Anterior cingulate cortex (tissue), 58 donors: ENCODE measurements at regions not wholly inside any gene's neighbourhood (a gene's known extent, or its start where the extent isn't known, plus 50 kb on each side); places are given as distances from the start of the nearest gene placed in this dataset.

ENCODE experiments used
- DNase-seq, 58 donors: peaks; one replicate each; lab custom pipeline; 2025; lab: John Stamatoyannopoulos, UW

DNA sequence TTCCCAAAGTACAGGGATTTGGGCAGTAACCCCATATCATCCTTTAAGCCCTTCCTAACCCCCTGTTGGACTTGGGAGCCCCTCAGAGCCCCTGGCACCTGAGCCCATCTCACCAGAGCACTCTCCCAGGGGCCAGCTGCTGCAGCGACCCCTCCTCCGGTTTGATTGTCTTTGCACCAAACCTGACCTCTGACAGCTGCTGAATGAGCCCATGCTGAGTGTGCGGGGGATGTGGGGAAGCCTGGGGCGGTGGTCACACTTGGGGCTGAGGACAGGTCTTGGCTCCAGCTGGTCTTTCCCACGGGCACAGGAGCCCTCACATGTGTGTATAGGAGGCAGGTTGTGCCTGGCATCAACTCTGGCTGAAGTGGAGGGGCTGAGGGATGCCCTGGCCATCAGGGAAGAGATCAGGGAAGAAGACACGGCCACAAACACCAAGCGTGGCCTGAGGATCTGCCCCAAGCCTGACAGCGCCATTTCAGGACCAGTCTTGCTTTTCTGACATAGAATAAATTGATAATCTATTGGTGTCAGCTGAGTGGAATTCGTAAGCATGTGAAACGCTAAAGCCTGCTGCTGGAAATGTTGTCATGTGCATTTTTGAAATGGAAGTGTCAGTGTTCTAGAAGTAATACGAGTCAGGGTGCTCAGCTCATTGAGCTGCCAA is 102.4 kb downstream of the ACKR3 start:
- no peak for DNase-seq

DNA sequence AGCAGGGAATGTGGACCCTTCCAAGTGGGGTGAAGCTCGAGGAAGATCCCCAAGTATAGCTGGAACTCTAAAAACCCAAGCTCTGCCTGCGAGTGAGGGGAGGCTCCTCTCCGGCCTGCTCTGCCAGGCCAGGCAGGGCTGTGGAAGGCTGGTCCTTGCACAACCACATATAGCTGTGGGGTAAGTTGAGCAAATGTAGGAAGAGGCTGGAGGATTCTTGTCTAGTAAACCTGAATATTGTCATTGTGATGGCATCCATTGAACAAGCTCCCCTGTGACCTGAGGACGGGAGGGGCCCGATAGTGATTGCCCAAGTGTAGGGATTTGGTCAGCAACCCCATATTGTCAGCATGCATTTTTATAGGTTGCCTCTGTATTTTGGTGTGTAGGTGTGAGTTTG is 103.0 kb downstream of the ACKR3 start:
- DNase-seq, result no peak

DNA sequence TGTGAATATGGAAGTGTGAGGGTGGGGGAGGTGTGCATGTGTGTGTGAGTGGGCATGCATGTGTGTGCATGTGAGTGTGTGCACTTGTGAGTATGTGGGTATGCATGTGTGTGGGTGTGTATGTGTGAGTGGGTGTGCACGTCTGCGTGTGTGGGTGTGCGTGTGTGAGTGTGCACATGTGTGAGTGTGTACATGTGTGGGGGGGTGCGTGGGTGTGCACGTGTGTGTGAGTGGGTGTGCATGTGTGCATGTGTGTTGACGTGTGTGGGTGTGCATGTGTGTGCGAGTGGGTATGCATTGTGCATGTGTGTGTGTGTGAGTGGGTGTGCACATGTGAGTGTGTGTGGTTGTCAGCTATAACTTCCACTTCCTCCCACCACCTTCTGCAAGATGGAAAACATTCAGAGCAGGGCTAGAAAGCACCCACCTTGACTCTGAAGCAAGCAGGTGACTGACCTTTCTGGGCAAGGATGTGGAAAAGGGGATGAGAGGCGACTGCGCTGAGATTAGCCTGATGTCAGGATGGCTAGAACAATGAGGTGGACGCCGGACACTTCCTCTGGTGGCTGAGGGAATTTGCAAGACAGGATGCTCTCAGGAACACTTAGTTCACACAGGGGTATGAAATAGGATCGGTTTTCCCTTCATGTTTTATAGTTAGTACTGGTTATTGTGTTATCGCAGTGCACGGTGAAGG is 103.6 kb downstream of the ACKR3 start:
- no peak for DNase-seq

DNA sequence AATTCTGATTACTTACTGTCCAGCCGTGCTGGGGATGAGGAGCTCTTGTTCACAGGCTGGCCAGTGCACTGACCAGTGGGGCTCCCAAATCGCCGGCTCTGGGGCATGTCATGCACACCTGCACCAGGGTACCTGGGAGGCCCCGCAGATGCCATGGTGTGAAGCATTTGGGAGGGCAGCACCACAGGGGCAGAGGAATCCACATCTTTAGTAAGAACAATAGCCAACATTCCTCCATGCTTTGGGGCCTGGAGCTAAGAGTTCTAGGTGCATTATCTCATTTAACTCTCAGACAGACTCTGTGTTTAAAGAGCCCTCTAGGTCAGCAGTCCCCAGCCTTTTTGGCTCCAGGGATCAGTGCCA is 104.2 kb downstream of the ACKR3 start:
- no peak for DNase-seq

DNA sequence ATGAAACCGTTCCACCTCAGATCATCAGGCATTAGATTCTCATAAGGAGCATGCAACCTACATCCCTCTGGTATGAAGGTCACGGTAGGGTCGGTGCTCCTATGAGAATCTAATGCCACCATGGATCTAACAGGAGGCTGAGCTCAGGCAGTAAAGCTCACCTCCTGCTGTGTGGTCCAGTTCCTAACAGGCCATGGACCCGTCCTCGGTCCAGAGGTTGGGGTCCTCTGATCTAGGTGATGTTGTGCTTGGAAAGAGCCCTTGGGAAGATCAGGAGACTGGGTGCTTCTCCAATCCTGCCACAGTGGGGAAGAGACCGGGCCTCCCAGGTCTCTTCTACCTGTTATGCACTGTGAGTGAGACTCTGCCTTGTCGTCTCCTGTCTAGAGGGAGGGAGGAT is 104.6 kb downstream of the ACKR3 start:
- DNase-seq, result no peak

DNA sequence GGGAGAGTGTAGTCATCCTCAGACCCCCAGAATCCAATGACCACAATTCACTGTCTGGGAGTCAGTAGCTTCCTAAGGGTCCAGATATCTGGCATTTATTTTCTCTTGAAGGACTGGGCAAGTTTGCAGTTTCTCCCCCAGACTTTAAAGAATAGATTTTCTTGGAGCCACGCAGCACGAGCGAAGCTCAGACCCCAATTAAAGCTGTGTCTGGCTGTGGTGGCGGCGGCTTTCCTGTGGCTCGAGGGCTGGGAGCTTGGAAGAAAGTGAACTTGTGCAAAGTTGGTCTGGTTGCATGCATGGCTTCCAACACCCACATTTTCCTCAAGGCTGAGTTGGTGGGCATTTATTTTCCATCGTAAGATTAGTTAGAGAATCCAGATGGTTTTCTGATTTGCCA is 105.0 kb downstream of the ACKR3 start:
- DNase-seq, result no peak

DNA sequence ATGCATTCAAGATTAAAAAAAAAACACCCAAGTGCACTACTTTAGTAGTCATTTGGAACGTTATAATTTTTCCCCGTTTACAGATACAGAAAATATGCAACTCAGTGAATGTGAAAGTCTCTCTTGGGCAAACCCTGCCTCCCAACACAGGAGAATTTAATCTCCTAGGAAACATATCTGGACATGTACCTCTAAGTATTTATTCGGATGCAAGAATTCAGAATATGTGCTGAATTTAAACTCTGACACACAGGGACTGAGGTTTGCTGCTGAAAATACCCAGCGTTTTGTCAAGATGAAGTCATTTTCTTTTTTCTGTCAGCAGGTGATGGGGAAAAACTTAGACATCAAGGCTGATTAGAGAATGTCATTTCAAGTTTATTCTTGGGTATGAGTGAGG is 105.4 kb downstream of the ACKR3 start:
- DNase-seq, result no peak

DNA sequence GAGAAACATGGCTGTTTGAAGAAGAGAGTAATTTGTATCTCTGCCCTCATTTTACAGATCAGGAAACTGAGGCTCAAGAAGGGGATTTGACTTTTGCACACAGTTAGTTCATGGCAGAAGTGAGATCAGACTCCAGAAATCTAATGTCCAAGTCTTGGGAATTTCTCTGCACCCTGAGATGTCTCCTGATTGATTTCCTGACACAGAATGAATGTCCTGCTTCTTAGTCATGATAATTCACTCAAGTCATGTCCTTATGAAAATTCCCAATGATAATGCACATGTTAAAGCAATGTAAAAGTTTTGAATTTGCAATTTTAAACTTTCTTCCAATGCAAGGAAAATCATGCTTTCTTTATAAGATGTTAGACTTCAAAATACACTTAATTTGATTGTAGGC is 105.9 kb downstream of the ACKR3 start:
- no peak for DNase-seq

DNA sequence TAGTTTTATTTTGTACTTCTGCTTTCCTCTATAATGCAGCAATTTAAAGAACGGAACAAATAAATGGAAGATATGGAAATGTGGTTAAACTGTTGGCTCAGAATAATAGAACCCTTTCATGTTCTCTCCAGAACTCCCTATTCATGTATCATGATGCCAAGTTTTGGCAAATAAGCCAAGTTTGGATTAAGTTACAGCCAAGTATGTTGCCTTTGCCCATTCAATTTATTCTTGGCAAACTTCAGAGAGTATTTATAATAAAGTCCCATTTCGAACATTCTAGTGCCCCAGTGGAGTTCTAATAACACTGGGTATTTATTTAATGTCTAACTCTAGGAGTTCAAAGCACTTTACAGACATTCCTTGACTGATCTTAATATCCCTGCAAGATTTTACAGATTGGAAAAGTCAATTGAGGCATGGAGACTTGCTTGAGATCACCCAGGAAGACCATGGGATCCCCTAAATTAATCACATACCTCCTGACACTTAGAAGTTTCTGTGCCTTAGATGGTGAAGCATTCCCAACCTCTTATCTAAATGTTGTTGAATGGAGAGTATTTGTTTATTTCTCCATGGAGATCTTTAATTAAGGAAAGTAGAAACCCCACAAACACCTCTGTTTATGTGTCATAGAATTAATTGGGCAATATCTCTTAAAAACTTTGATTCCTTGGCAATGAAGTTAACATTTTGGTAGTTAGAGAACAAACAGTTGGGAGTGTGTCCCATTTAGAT is 106.7 kb downstream of the ACKR3 start:
- no peak for DNase-seq

DNA sequence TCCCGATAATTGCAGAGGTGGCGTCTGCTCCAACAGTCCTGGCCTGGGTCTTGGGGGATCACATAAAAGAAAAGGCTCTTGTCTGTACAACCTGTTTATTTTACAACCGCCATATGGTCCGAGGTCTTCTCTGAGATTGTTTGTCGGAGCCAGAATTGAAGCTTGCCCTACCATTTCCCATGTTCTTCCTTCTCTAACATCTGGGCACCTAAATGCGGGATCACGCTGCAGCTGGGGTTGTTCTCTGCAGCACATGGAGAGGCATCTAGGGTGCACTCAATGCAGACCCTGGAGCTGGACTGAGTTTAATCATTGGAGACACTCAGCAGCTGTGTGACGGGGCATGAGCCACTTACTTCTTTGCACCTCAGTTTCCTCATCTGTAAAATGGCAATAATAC is 107.7 kb downstream of the ACKR3 start:
- DNase-seq, result no peak

DNA sequence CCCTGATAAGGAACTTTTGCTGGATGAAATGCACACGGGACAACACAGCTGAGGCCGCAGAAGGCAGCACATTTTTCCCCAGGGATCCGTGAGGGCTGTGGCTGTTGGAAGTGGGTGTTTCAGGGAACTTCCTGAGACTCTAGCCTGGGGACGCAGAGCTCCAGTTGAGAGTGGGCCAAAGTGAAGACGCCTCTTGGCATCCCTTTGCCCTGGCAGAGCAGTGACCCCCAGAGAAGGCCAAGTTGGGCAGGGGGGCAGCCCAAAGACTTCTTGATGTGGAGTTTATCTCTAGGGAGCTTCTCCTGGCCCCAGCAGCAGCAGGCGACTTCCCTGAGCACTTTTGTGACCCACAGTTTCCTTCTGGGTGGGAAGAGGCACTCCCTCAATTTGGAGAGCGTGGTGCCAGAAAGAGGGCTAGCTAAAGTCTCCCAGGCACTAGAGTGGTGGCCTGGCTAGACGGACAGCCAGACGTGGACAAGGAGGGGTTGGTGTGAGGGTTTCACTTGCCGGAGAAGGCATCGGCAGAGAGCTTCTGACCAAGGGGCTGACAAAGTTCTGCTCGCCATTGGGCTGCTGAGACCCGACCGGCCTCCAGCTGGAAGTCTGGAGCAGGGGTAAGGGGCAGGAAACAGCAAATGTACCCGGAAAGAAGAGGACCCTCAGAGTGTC is 108.8 kb downstream of the ACKR3 start:
- no peak for DNase-seq

DNA sequence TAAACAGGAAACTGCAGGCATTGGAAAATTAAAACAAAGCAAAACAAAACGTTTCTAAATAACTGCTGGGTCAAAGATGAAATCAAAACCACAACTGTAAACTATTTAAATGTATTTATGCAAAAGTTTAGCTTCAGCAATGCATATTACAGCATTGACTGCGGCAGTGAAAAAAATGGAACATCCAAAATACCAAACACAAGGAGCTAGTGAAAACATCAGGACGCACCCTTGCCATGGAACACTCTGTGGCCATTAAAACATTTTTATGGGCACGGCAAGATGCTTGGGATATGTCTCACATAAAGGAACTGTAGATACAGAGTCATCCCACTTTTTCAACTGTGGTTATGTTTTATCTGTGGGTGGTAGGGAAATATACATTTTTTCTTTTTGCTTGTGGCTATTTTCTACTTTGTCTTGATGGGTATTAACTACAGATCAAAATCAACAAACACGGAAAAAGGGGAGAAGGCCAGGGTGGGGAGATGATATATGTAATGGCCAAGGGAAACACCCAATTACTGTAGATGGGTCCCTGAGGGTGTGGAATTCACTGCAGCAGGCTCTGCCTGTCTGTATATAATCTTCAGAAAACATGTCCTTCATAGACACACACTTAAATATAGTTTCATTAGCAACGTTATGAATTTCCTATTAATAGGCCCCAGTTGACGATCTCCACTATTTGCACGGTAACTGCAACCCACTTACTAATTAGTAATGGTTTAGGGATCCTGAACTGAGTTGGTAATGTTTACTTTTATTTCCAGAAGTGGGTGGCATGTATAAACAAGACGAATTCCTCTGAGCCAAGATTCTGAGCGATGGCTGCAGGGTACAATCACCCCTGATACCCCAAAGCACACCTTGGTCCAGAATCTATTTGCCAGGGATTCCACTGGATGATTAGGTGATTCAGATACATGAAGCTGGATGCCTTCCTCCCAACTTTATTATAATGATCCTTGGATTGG is 110.5 kb downstream of the ACKR3 start:
- no peak for DNase-seq

DNA sequence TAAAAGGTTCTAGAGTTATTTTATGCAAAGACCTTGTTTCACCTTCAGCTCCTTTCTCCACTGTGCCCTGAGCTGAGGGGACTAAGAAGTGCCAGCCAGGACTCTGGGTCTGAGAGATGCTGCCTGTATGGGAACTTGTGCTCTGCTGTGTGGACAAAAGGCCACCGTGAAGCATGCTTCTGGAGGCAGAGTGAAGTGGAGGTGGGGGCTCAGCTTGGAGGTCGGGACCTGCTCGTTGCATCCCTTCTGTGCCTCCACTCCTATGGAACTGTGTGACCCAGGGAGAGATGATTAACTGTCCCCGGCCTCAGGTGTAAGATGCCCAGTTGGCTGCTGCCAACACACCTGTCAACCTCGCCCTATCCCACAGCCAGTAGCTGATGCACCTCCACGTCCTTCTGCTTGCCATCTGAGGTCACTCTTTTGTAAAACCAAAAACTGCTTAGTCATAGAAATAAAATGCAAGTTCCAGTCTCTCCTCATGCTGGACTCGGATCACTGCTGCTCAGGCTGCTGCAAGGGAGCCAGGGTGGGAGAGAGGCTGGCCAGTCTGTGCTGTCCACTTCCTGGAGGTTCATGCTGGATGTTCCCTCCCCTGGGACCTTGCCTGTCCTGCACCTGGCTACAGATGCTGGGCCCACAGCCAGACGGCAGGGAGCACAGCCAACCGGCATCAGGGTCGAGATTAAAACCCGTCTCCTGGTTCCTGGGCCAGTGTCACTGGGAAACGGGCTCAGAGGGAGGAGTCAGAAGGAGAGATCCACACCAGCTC is 113.2 kb downstream of the ACKR3 start:
- no peak for DNase-seq

DNA sequence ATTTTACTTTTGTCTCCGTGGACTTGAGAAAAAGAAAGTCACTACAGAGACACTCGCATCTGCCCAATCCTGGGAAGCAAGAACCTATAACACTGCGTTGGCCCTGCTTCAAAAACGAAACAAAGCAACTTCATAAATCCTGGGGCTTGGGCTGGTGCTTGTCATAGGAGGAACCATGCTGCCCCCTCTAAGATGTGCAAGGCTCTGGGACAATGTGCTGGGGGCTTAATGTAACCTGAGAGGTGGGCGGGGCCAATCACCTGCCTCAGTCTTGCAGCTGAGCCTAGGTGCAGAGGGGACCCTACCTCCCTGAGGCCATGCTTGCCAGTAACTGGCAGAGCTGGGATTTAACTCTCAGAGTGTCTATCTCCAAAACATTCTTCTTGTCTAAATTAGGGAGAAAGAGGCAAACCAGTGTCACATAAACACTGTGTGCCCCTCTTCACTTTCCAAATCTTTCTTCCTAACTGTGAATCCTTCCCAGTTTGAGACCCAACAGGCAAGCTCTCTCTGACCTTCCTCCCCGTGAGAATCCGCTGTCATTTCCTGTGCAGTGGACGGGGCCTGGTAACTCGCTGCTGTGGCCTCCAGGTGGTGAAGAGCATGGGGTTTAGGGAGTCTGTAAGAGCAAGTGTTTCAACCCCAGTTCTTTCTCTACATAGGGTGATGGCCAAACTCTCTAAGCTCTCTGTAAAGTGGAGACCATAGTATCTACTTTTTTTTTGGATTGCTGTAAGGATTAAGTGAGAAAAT is 115.1 kb downstream of the ACKR3 start:
- DNase-seq, result no peak

DNA sequence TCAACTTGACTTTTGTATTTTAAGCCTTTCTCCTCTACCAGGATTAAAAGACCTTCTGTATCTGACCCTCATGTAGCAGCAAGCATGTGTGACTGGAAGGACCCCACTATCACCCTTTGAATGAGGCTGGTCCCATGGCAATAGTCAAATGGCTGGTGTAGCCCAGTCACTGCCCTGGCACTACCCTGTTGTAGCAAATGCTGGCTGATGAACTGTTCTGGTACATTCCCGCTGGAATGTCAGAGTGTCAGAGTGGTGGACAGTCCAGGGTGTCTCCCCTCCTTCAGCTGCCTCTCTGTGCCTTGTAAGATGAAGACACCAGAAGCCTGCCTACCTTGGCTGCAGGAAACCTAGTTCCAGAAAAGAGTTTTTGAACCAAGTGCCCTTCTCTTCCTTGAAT is 115.7 kb downstream of the ACKR3 start:
- DNase-seq, result no peak

DNA sequence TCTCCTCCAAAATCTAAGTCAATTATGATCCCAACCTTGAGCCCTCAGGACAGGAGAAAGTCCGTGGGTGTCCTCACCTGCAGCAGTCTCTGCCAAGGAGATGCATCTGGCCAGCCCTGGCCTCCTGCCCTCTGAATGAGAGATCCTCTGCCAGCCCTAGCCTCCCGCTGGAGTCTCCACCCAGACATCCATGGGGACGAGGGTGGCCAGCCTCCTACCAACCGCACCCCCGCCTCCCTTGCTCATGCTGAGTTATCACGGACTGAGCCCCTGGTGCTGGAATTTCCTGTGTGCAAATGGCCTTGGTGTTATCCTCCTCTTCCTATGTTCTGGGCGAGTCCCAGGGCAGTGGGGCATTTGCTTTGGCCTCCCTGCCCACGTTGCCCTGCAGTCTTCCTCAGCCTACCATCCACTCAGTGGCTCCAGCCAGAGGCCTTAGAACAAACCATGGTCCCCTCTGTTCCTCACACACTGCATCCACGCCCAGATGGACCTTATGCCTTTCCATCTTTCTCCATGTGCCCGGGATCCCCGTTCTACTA is 116.4 kb downstream of the ACKR3 start:
- DNase-seq, result no peak

DNA sequence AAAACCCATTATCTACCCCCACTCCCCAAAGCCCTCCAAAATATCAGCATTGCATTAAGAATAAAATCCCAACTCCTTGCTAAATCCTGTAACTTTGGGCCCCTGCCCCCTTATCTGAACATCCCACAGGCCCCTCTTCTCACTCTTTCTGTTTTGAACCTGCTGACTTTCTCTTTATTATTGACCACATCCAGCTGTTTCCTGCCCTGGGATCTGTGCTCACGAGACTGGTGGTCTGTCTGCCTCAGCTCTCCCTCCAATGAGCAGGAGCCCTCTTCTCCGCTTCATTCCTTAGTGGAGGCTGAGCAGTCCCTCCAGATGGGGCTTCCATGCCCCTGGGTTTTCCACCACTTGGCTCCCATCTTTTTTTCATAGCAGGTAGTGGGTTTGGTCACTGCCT is 116.9 kb downstream of the ACKR3 start:
- no peak for DNase-seq

DNA sequence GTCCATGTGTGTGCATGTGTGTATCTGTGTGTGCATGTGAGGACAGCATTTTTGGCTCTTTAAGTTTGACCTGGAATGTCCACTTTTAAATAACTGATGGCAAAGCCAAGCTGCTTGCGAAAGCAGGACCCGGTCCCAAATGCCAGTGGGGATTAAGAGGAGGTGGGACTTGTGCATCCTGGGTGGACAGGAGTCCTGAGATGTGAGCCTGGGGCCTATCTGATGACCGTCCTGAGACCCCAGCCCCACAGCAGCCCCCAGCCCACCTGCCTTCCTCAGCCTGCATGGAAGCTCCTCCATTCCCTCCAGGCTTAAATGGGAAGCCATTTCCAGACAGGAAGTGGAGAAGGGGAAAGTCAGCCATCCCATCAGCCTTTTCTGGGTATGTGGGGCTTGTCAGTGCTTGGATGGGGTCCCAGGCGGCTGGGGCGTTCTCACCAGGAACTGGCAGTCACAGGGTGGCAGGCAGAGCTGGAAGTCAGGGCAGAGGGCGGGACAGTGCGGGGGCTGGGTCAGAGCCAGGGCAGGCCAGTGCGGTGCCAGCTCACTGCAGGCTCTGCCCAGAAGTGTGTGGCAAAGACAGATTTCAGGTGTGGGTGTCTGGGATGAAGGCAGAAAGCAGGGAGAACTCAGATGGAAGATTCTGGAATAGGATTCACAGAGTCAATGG is 117.8 kb downstream of the ACKR3 start:
- DNase-seq, result no peak
